ENCODE measurements at regions not wholly inside any gene's neighbourhood (a gene's known extent, or its start where the extent isn't known, plus 50 kb on each side); places are given as distances from the start of the nearest gene placed in this dataset.

GRCh38 chrX:148422526-148422925 is 77.9 kb upstream of the AFF2 start:
- TF ChIP-seq CTCF (IDR thresholded peaks at IDR 0.05; ENCODE audit: borderline replicate concordance, extremely low read depth, low read length, poor library complexity, severe bottlenecking) (no peak), EZH2 (IDR thresholded peaks at IDR 0.05; ENCODE audit: borderline replicate concordance, low read depth, low read length, severe bottlenecking) (no peak)

Data from DND-41 (cell line).